ENCODE measurements at regions not wholly inside any gene's neighbourhood (a gene's known extent, or its start where the extent isn't known, plus 50 kb on each side); places are given as distances from the start of the nearest gene placed in this dataset.
A peak's percentile ranks its signal among the peaks of the same experiment; 100 is the strongest.

DNA sequence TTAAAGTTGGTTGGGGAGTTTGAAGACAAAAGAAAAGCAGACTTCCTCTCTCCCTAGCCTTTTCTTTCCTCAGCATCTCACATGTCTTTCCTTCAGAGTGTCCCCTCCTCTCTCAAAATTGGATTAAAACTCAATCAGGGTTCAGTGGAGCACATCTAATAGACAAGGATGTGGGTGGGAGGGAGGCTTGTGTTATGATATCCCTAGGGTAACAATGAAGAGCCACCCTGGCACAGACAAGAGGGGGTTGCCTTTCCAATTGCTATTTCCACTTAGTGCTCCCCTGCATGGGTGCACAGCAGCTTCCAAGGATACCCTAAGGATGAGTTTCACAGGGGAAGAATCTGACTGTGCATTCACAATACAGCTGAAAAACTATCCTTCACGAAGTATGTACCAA, 585.2 kb upstream of the C9orf72 start:
- FAIRE-seq (no peak), DNase-seq (ENCODE audit: insufficient read length, low spot score) (no peak)

DNA sequence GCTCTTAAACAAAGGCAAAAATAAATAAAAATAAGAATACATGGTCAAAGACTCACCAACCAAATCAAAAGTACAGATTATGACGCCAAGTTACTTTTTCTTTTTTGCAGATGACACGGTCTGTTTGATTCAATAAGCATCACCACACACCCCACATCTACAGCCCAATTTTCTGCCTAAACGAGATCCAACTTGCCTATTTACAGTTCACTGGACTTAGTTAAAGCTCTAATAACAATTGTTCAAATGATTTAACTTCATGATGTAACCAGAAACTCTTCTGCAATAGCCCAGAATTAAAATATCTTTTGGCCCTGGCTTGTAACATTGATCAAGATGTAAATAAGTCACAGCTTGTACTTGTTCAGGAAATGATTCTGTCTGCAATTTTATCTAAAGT, 590.3 kb upstream of the C9orf72 start:
- DNase-seq (ENCODE audit: insufficient read length, low spot score), result no peak
- no peak for FAIRE-seq

DNA sequence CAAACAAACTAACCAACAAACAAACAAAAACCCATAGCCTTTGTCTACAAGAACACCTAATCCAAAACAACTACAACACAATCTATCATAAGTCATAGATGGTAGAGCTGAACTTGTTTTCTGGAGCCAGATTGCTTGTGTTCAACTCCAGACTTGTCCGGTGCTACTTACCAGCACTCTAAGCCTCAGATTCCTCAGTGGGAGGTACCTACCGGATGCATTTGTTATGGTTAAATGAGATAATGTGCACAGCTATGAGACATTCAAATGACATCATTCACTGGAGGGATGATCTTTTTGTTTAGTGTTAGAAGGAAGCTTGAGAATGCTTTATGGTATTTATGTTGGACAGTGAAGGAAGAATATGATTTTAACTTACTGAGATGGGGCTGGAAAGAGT, 592.9 kb upstream of the C9orf72 start:
- DNase-seq (ENCODE audit: insufficient read length, low spot score), result no peak
- FAIRE-seq, result no peak

DNA sequence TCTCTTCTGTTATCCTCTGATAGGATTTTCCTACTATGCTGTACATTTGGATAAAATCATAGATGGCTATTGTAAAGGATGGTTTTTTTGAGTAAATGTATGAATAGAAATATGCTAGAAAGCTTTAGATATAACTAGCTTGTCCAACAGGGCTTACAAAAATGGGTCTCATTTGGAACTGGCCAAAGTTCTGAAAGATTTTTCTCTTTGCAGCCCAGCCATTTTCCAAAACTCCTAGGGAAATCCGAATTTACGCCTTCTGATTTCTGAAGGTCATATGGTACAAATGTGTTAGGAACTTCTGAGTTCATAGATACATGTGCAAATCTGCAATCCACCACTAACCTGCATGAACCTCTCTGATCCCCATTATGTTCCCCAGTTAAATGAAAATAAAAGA, 603.9 kb upstream of the C9orf72 start:
- DNase-seq (ENCODE audit: insufficient read length, low spot score) (no peak), FAIRE-seq (no peak)

DNA sequence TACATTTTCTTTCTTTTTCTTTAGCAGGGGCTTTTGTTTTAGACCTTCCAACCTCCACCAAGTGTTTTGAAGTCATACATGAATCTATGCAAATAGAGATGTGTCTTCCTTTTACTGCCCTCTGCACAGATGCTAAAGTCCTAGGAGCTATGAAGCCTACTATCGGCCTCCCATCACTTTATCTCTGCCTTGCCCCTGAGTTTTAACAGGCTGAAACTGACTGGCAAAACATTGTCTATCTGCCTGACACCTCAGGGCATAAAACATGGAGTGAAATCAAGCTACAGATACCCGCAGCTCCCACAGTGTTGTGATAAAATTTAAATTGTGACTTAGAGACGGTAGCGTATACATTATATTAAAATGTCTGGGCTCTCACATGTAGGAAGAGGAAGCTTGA, 604.6 kb upstream of the C9orf72 start:
- no peak for DNase-seq (ENCODE audit: insufficient read length, low spot score)

DNA sequence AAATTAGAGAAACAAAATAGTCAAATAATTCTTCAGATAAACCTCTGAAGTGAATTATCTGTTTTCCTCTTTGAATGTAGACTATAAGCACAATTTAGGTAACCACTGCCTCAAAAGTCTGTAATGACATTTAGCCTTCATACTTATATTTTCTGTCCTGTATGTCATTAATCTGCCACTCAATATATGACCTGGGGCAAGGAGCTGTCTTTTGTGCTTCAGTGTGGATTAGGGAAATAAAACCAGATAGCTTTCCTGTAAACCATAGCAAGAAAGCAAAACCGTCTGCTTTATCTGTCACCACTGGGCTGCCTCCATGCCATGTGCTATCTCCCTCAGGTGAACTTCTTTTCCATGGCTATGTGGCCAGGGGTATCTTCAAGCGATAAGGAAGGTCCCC, 606.6 kb upstream of the C9orf72 start:
- FAIRE-seq (no peak), DNase-seq (ENCODE audit: insufficient read length, low spot score) (no peak)

More for the DNA sequence above, 604.6 kb upstream of the C9orf72 start:
- FAIRE-seq, result no peak

DNA sequence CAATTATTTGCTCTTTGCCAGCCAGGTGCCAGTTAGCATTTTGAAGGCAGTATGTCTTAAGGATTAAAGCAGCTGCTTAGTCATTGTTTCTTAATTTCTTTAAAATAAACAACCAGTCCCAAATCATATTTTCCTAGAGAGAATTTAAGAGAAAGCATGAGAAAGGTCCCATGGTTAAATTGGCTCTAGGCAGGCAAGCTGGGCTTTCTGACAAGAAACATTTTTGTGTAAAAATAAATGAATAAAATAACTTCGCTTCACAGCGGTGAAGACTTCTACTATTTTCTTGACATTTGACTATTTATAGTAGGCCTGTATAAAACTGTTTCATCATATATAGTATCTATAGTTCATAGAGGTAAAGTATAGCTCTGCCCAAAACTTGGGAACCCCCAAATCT, 617.7 kb upstream of the C9orf72 start:
- FAIRE-seq (no peak), DNase-seq (ENCODE audit: insufficient read length, low spot score) (no peak)

DNA sequence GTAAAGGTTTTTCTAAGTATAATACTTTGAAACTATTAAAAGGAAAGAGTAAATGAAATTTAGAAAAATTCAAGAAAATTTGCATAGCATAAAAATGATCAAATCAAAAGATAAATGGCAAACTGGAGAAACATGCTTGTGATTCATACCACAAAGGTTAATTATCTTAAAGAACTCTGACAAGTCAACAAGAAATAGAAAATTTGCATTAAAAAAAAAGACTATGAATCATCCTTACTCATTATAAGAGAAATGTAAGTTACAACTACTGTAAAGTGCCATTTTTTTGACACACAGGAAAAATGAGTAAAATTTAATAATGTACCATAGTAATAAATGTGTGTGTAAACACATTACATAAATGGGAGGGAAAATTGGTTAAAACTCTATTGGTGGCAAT, 624.4 kb upstream of the C9orf72 start:
- FAIRE-seq (no peak), DNase-seq (ENCODE audit: insufficient read length, low spot score) (no peak)

DNA sequence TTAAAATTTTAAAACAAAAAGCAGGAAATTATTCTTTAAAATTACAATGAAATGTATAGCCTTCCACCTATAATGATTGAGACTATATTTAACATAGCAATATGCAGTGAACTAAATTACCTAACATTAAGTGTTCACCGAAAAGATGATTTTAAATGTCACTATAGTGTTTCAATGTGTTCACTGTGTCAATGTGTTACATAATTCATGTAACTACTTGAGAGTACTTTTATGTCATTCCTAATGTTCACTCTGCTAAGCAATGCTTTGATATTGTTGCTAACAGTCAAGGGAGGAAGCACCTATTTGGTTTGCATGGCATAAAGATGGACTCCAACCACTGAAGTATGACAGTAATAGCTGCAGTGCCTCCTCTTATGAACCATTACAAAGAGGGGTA, 629.8 kb upstream of the C9orf72 start:
- no peak for DNase-seq (ENCODE audit: insufficient read length, low spot score)
- no peak for FAIRE-seq

DNA sequence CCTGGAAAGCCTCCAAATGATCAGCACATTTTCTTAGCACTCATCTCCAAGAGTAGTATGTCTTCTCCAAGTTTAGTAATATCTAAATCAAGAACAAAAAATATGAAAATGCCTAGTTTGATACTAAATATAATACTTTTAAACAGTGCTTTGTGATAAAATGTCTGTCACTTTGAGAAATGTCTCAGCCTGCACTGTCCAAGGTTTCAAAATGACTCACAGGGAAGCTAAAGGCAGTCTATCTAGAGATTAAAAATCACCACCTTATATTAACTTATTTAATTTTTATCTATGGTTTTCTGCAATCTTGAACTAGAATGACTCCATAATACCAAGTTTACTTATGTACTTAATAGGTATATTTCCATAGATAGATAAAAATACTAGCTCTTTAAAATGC, 633.0 kb upstream of the C9orf72 start:
- DNase-seq (ENCODE audit: insufficient read length, low spot score) (no peak), FAIRE-seq (no peak)

DNA sequence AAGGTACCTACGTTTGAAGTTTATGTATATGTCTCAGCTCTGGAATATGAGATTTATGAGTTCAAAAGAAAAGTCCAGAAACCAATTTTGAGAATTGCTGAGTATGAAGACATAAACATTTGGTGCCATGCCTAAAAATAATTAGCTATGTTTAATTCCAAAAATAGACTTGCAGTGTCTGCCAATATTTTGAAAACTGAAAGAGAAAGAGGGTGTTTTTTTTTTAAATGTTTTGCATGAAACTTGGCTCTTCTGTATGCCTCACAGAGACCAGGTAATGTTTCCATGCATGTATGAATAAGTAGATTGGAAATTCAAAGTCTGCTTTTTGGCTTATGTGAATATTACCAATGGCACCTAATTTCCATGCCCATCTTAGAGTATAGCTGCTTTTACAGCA, 634.4 kb upstream of the C9orf72 start:
- no peak for DNase-seq (ENCODE audit: insufficient read length, low spot score)
- FAIRE-seq, result no peak

DNA sequence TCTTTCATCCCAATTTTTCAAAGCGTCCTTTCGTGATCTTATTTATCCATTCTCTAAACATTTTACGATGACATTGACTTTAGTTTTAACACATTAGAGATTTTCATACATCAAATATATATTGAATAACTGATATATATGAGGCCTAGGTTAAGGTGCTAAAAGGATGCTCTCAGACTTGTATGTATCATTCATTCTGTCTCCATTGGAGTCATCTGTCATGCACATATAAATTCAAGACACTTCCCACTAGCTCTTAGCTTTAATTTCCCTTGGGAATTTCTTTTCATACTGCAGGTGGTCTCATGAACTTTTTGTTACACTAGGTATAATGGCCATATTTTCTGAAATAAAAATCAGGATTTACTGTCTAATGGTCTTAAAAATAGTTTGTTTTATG, 635.8 kb upstream of the C9orf72 start:
- FAIRE-seq (no peak), DNase-seq (ENCODE audit: insufficient read length, low spot score) (no peak)

DNA sequence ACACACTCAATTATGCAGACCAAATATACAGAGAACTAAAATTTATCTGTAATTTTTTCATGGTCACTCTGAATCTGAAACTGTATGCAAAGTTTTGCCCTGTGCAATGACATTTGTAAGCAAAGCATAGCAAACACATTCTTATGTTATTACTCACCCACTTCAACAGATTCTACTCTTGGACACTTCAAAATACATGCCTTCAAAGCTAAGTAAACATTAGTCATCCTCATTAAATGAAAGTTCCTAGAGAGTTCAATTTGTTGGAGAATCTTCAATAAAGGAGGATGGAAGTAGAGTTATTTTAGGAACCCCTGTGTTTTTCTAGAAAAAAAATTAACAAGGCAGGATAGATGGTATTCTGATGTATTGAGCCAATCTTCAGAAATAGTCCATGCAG, 639.7 kb upstream of the C9orf72 start:
- FAIRE-seq (no peak), DNase-seq (ENCODE audit: insufficient read length, low spot score) (peak; percentile 8)

DNA sequence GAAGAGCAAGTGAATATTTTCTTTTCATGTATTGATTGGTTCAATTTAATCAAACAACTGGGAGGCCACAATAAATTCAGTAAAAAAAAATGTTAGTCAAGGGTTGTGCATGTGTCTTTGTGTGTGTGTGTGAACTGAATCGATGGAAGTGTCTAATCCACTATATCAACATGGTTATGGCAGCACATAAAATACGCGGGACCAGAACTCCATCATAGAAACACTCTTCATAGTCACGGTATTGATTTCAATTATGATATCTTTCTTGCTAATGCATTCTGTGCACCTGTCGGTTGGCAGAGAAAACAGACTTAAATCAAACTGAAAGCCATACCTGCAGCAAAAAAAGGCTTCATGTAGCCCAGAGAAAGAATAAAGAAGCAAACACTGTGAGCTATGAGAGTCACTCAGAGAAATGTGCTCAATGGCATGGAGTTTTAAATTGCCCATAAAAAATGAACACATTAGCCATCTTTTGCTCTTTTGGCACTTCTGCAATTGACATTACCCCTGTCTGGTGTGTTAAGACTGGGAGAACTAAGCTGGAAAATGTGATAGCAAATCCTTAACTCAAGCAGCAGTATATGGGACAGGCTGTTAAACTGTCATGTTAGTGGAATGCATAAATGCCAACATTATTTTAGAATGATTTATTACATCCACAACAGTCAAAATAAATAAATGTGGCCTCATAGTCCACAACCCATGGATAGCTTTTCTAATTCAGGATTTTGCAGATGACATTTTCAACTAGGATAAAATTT, 642.4 kb upstream of the C9orf72 start:
- no peak for DNase-seq (ENCODE audit: insufficient read length, low spot score)

DNA sequence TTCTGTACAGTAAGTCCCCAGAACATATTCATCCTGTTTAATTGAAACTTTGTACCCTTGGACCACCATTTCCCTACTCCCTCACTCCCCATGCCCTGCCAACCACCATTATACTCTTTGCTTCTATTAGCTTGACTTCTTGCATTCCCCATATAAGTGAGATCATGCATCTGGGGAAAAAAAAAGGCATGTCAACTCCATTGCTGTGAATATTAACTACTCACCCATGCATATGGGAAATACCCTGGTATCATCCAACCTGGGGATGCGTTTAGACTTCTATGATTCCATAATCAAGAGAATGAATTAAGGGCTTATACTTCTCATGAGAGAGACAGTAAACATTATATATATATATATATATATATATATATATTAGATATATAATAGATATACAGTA, 659.4 kb upstream of the C9orf72 start:
- FAIRE-seq, result no peak

More for the DNA sequence above, 642.4 kb upstream of the C9orf72 start:
- FAIRE-seq, result no peak

DNA sequence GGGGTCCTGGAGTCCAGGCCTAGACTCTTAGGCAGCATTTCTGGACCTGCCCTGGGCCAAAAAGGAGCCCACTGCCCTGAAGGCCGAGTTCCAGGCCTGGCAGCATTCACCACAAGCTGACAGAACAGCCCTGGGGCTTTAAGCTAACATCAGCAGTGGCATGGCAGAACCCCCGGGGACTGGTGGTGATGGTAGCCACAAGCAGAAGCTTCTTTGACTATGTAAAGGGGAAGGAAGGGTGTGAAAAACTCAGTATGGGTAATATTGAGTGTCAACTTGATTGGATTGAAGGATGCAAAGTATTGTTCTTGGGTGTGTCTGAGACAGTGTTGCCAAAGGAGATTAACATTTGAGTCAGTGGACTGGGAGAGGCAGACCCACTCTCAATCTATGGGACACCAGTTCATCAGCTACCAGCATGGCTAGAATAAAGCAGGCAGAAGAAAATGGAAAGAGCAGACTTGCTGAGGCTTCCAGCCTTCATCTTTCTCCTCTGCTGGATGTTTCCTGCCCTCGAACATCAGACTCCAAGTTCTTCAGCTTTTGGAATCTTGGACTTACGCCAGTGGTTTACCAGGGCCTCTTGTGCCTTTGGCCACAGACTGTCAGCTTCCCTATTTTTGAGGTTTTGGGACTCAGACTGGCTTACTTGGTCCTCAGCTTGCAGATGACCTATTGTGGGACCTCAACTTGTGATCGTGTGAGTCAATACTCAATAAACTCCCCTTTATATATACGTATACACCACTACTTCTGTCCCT, 661.0 kb upstream of the C9orf72 start:
- no peak for DNase-seq (ENCODE audit: insufficient read length, low spot score)
- FAIRE-seq, result no peak

More for the DNA sequence above, 659.4 kb upstream of the C9orf72 start:
- DNase-seq (ENCODE audit: insufficient read length, low spot score), result no peak

DNA sequence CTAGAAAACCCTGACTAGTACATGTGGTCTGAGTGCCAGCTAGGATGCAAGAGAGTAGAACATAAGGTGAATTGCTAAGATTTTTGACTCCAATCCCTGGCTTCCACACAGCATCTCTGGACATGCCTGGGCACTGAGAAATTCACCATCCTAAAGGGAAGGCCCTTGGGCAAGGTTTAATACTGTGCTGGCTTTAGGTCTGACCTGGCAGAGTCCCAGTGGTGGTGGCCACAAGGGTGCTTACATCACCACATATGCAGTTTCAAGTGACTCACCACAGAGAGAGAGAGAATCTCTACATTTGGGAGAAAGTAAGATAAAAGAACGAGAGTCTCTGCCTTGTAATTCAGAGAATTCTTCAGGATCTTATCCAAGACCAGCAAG, 661.6 kb upstream of the C9orf72 start:
- FAIRE-seq, result no peak

DNA sequence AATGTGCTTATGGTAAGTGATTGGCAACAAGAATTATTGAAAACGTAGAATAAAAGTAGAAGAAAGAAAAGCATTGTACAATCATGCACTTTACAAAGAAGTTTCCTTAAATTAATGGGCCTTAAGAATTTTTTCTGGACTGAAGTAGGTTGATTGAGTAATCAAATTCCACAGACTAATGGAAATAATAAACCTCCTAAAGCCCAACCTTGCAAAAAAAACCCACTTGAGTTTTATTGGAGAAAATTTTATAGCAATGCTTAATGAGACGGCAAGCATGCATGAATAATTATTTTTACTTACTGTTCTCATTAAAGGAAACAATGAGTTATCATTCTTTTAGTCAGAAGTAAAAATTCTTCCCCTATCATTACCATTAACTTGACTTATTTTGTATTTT, 676.1 kb upstream of the C9orf72 start:
- no peak for DNase-seq (ENCODE audit: insufficient read length, low spot score)
- FAIRE-seq, result no peak

More for the DNA sequence above, 661.6 kb upstream of the C9orf72 start:
- no peak for DNase-seq (ENCODE audit: insufficient read length, low spot score)

DNA sequence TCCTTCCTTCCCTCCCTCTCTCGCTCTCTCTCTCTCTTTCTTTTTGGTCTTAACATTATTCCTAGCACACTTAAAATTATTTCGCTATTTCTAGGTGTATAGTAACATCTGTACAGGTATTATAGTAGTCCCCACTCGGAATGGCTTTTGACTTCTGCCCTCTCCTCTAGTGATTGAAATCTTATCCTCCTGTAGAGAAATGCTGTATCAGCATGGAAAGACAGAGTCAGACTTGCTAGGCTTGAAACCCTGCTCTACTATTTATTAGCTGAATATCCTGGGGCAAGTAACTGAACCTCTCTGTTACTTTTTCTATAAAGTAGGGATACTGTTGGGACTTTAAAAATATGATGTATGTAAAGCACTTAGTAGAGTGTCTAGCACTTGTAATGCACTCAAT, 681.9 kb upstream of the C9orf72 start:
- no peak for FAIRE-seq
- no peak for DNase-seq (ENCODE audit: insufficient read length, low spot score)

DNA sequence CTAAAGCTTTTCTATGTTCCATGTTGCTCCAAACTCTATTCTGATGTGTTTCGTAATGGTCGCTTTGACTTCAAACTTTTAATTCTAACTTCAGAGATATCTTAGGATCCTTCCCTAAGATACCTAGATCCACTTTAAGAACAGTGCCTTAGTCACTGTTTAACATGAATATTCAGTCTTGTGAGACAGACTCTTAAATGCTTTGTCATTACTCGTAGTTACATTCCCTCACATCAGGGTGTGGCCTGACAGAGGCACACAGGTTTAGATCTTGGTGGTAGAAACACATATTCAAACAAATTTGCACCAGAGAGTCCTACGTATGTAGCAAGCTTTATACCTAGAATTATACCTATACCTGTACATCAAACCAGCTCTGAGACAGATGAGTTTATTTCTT, 687.0 kb upstream of the C9orf72 start:
- no peak for FAIRE-seq
- no peak for DNase-seq (ENCODE audit: insufficient read length, low spot score)

DNA sequence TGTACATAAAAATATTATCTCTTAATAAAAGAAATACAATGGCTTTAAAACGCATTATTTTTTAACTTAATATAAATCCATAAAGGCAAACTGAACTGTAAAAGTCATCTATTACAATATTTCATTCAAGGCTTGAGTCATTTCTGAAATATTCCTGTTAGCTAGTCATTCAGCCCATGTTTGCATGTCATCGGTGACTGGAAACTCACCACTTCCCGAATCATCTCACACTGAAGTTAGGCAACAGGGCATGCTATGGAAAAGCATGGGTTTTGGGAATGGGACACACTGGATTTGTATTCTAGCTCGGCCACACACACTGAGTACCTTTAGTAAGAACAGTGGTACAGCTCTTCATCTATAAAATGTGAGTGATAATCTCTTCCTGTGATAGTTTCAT, 691.1 kb upstream of the C9orf72 start:
- FAIRE-seq (no peak), DNase-seq (ENCODE audit: insufficient read length, low spot score) (no peak)

DNA sequence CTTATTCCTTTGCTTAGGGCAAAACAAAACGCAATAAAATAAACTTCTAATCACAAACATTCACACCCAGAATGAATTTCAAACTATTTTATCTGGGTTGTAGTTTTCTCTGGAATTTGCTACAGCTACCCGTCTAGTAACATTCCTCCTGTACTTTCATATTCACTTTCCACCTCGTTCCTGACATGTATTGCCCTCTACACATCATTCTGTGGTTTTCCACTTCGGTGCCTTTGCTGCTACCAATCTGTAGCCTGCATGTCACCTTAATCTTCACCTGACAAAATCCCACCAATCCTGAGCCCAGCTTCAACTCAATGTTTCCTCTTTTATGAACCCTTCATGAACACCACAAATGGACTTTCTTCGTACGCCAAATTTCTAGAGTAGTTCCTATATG, 694.1 kb upstream of the C9orf72 start:
- DNase-seq (ENCODE audit: insufficient read length, low spot score), result no peak
- FAIRE-seq, result no peak

Measured in HTR-8/SVneo (cell line).